ENCODE measurements at regions not wholly inside any gene's neighbourhood (a gene's known extent, or its start where the extent isn't known, plus 50 kb on each side); places are given as distances from the start of the nearest gene placed in this dataset.
"Not testable (repeated sequence)": the region's sequence is repeated elsewhere in the genome, so short reads cannot be mapped to it uniquely, and the experiment has no call there.

- Histone ChIP-seq H3K4me2 (ENCODE audit: low read length) (no peak overlapping the region), H3K27me3 (ENCODE audit: insufficient read depth, low read depth, low read length) (no peaks in the 10 kb centered on the region), H2AFZ (ENCODE audit: low read depth, low read length) (no peak overlapping the region), H3F3A (ENCODE audit: insufficient read depth, low read length, poor library complexity, severe bottlenecking) (no peaks in the 10 kb centered on the region), H3K9me2 (ENCODE audit: insufficient read depth, low read length) (no peaks in the 10 kb centered on the region), H4K20me1 (ENCODE audit: insufficient read depth) (no peaks in the 10 kb centered on the region), H3K36me3 (ENCODE audit: insufficient read depth, low read length) (no peaks in the 10 kb centered on the region), H3K27ac (ENCODE audit: low read length) (no peak overlapping the region), H3K9me3 (ENCODE audit: low read length) (no peaks in the 10 kb centered on the region), H3K9ac (ENCODE audit: low read length) (no peak overlapping the region), H3K79me2 (replicated peaks; ENCODE audit: insufficient read depth, low read length) (no peaks in the 10 kb centered on the region), H3K4me3 (ENCODE audit: low read length) (no peak overlapping the region)
- no peak for TF ChIP-seq SMC3 (conservative IDR thresholded peaks at IDR 0.05; ENCODE audit: poor library complexity)
- no peak for TF ChIP-seq REST (IDR thresholded peaks at IDR 0.05; ENCODE audit: borderline replicate concordance)
- TF ChIP-seq MXI1 (conservative IDR thresholded peaks at IDR 0.05; ENCODE audit: poor library complexity, severe bottlenecking): no peak
- TF ChIP-seq CTCF (IDR thresholded peaks at IDR 0.05; ENCODE audit: poor library complexity, severe bottlenecking): no peak
- no peak for TF ChIP-seq POLR2AphosphoS5 (IDR thresholded peaks at IDR 0.05)
- TF ChIP-seq EP300 (conservative IDR thresholded peaks at IDR 0.05; ENCODE audit: poor library complexity, severe bottlenecking): no peak
- TF ChIP-seq TAF1 (IDR thresholded peaks at IDR 0.05; ENCODE audit: low read depth): no peak
- no peak for TF ChIP-seq EZH2 (IDR thresholded peaks at IDR 0.05; ENCODE audit: borderline replicate concordance, insufficient read depth, low read length, poor library complexity, severe bottlenecking)
- TF ChIP-seq RAD21 (conservative IDR thresholded peaks at IDR 0.05): no peak
Observed at GRCh38 chr12:131211340-131211938, 257.7 kb downstream of the ADGRD1 start.

DNA sequence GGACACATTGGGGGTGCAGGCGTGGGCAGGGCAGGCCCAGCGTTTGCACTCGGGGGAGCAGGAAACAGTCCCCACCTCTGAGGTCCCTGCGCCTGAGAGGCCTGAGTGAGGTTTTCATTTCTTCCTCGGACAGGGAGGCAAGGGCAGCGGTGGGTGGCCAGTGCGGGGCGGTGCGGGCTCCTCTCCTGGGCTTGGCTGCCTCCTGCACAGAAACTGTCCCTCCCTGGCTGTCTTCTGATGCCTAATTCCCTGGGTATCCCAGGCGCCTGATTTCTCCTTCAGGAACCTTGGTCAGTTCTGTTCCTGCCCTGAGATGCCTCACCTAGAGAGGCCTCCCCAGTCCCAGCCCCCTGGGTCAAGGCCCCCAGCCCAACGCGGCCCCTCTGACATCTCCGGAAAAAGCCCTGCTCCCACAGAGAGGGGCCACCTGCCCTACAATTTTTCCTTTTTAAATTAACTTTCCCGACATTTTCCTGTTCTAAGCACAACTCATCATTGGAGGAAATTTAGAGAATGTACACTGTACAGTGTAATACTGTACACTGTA is 260.3 kb downstream of the ADGRD1 start:
- Histone ChIP-seq H3K9me2 (ENCODE audit: insufficient read depth, low read length) (no peaks in the 10 kb centered on the region), H3K4me3 (ENCODE audit: low read length) (no peak overlapping the region), H3K36me3 (ENCODE audit: insufficient read depth, low read length) (no peaks in the 10 kb centered on the region), H3K9ac (ENCODE audit: low read length) (no peak overlapping the region), H3K27me3 (ENCODE audit: insufficient read depth, low read depth, low read length) (no peaks in the 10 kb centered on the region), H2AFZ (ENCODE audit: low read depth, low read length) (no peak overlapping the region), H3K27ac (ENCODE audit: low read length) (no peak overlapping the region), H4K20me1 (ENCODE audit: insufficient read depth) (no peaks in the 10 kb centered on the region), H3K4me2 (ENCODE audit: low read length) (no peak overlapping the region), H3F3A (ENCODE audit: insufficient read depth, low read length, poor library complexity, severe bottlenecking) (no peaks in the 10 kb centered on the region), H3K9me3 (ENCODE audit: low read length) (no peaks in the 10 kb centered on the region), H3K79me2 (replicated peaks; ENCODE audit: insufficient read depth, low read length) (no peaks in the 10 kb centered on the region)
- no peak for TF ChIP-seq TAF1 (IDR thresholded peaks at IDR 0.05; ENCODE audit: low read depth)

GRCh38 chr12:131214936-131215335 is 261.2 kb downstream of the ADGRD1 start:
- H3F3A ChIP-seq (ENCODE audit: insufficient read depth, low read length, poor library complexity, severe bottlenecking); H2AFZ ChIP-seq (ENCODE audit: low read depth, low read length); H3K36me3 ChIP-seq (ENCODE audit: insufficient read depth, low read length); H3K79me2 ChIP-seq (replicated peaks; ENCODE audit: insufficient read depth, low read length); H4K20me1 ChIP-seq (ENCODE audit: insufficient read depth); H3K9me3 ChIP-seq (ENCODE audit: low read length); H3K27me3 ChIP-seq (ENCODE audit: insufficient read depth, low read depth, low read length); H3K27ac ChIP-seq (ENCODE audit: low read length); H3K4me2 ChIP-seq (ENCODE audit: low read length); H3K4me3 ChIP-seq (ENCODE audit: low read length); H3K9ac ChIP-seq (ENCODE audit: low read length); H3K9me2 ChIP-seq (ENCODE audit: insufficient read depth, low read length): not testable (repeated sequence)

DNA sequence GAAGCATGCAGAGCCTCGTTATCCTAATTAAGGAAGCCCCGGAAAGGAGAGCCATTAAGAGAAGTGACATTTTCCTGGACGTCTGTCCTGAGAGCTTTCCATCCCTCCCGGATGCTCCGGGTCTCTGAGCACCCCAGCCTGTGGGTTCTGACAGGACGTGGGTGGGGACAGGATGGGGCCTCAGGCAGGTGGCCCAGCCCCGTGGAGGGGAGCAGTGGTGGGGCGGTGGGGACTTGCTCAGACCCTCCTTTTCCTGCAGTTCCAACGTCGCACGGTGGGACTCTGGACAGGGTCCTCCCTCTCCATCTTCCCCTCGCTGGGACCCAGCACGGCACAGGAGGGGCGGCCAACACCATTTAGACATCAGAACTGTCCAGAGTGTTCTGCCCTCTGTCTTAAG is 262.9 kb downstream of the ADGRD1 start:
- not testable (repeated sequence) for H3K9me2 ChIP-seq (ENCODE audit: insufficient read depth, low read length); H3K9me3 ChIP-seq (ENCODE audit: low read length); H4K20me1 ChIP-seq (ENCODE audit: insufficient read depth); H3K4me3 ChIP-seq (ENCODE audit: low read length); H2AFZ ChIP-seq (ENCODE audit: low read depth, low read length); H3K36me3 ChIP-seq (ENCODE audit: insufficient read depth, low read length); H3K27me3 ChIP-seq (ENCODE audit: insufficient read depth, low read depth, low read length); H3K9ac ChIP-seq (ENCODE audit: low read length); H3K79me2 ChIP-seq (replicated peaks; ENCODE audit: insufficient read depth, low read length); H3K27ac ChIP-seq (ENCODE audit: low read length); H3F3A ChIP-seq (ENCODE audit: insufficient read depth, low read length, poor library complexity, severe bottlenecking); H3K4me2 ChIP-seq (ENCODE audit: low read length)

Measured in neural cell (in vitro differentiated cells).